ENCODE measurements at regions not wholly inside any gene's neighbourhood (a gene's known extent, or its start where the extent isn't known, plus 50 kb on each side); places are given as distances from the start of the nearest gene placed in this dataset.

- TF ChIP-seq, protein P1, sequence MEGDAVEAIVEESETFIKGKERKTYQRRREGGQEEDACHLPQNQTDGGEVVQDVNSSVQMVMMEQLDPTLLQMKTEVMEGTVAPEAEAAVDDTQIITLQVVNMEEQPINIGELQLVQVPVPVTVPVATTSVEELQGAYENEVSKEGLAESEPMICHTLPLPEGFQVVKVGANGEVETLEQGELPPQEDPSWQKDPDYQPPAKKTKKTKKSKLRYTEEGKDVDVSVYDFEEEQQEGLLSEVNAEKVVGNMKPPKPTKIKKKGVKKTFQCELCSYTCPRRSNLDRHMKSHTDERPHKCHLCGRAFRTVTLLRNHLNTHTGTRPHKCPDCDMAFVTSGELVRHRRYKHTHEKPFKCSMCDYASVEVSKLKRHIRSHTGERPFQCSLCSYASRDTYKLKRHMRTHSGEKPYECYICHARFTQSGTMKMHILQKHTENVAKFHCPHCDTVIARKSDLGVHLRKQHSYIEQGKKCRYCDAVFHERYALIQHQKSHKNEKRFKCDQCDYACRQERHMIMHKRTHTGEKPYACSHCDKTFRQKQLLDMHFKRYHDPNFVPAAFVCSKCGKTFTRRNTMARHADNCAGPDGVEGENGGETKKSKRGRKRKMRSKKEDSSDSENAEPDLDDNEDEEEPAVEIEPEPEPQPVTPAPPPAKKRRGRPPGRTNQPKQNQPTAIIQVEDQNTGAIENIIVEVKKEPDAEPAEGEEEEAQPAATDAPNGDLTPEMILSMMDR (IDR thresholded peaks at IDR 0.05): no peak
- TF ChIP-seq POLR2A (IDR thresholded peaks at IDR 0.05): no peak
- TF ChIP-seq POLR2AphosphoS5 (IDR thresholded peaks at IDR 0.05; ENCODE audit: insufficient read depth in 1 of 2, low read depth in 1 of 2): no peak
Measured at GRCh38 chr9:14981291-14981950, 71.2 kb upstream of the FREM1 start.
